AG04449 (cell line): ENCODE measurements at regions not wholly inside any gene's neighbourhood (a gene's known extent, or its start where the extent isn't known, plus 50 kb on each side); places are given as distances from the start of the nearest gene placed in this dataset.

Experiments
- CTCF ChIA-PET: fragments of 350-600 bp; formaldehyde crosslinking; extraction: SDS; loops from one replicate; lab custom pipeline; 2021; ENCODE audit warnings: antibody characterized with exemption; lab: Yijun Ruan, JAX
- POLR2A ChIA-PET: fragments of 400-600, 350-600 bp; formaldehyde crosslinking; extraction: SDS; loops from one replicate; lab custom pipeline; 2020; ENCODE audit warnings: antibody characterized with exemption, inconsistent platforms; lab: Yijun Ruan, JAX
- DNase-seq: peaks from one replicate; pipeline ENCODE4 v3.0.0-alpha.2; 2010; ENCODE audit warnings: low read depth, low spot score
- H3K4me3 ChIP-seq: 2 replicates; pipeline ENCODE4 v1.5.1; 2011; ENCODE audit warnings: low read depth, mild to moderate bottlenecking, control low read depth, low read length
- CTCF ChIP-seq: IDR thresholded peaks from one replicate; pipeline ENCODE4 v1.5.1; 2011; ENCODE audit warnings: mild to moderate bottlenecking, moderate library complexity, low read length, control low read depth, inconsistent platforms; ENCODE audit not compliant: insufficient read depth; ENCODE audit errors: missing control alignments

GRCh38 chr3:124553178-124553577, 177.1 kb upstream of the UMPS start:
- POLR2A ChIA-PET = no interaction called here
- TF ChIP-seq CTCF = no peak
- DNase-seq = no peak
- CTCF ChIA-PET = interaction anchor here (0.6 to 8.7 kb wide), 5 partner anchors 10 to 202 kb away, joined by 3 to 121 read pairs (median 4); no protein-coding TSS in a partner anchor
- no peak overlapping the region for H3K4me3 ChIP-seq

GRCh38 chr3:124556636-124557035, 173.6 kb upstream of the UMPS start:
- no peak for TF ChIP-seq CTCF
- POLR2A ChIA-PET = no interaction called here
- H3K4me3 ChIP-seq = no peak overlapping the region
- no peak for DNase-seq
- CTCF ChIA-PET = interaction anchor here (1.0 to 22.1 kb wide), 6 partner anchors 9 to 204 kb away, joined by 3 to 776 read pairs (median 4); no protein-coding TSS in a partner anchor

GRCh38 chr3:124557433-124558232, 172.6 kb upstream of the UMPS start:
- POLR2A ChIA-PET = no interaction called here
- peak; percentile 21 for DNase-seq
- TF ChIP-seq CTCF = no peak
- CTCF ChIA-PET = interaction anchor here (0.9 to 22.1 kb wide), 10 partner anchors 8 to 205 kb away, joined by 3 to 776 read pairs (median 20); no protein-coding TSS in a partner anchor
- no peak overlapping the region for H3K4me3 ChIP-seq

- peak; percentile 88 for DNase-seq
- TF ChIP-seq CTCF = no peak
- POLR2A ChIA-PET = no interaction called here
- H3K4me3 ChIP-seq = no peak overlapping the region
- CTCF ChIA-PET = interaction anchor here (0.6 to 22.1 kb wide), 81 partner anchors 10 to 1033 kb away, joined by 3 to 776 read pairs (median 5); partner anchors contain the start of genes KALRN and UMPS
Observed at GRCh38 chr3:124558991-124559845, 171.0 kb upstream of the UMPS start.

- ChIA-PET CTCF (interaction anchor here (0.6 to 22.1 kb wide), 105 partner anchors 11 to 1032 kb away, joined by 3 to 776 read pairs (median 4); partner anchors contain the start of genes KALRN and UMPS), POLR2A (no interaction called here)
- peak; percentile 85 for TF ChIP-seq CTCF
- no peak overlapping the region for H3K4me3 ChIP-seq
- peak; percentile 38 for DNase-seq
Observed at GRCh38 chr3:124559846-124560574, 170.2 kb upstream of the UMPS start.
